ENCODE measurements at regions not wholly inside any gene's neighbourhood (a gene's known extent, or its start where the extent isn't known, plus 50 kb on each side); places are given as distances from the start of the nearest gene placed in this dataset.

DNA sequence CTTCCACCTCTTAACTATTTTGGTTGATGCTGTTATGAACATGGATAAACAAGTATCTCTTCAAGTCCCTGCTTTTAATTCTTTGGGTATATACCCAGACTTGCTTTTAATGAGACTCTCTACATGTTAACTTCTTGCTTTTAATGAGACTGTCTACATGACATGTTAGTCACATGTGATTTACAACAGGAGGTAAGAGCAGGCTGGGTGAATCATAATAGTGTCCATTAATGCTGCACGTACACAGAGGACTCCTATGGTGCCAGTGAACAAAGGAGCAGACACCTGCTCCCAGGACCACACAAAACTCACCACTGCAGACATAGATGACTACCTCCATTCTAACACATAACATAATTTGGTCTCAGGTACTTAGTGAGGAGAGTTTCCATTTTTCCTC lies 273.4 kb upstream of the NSMCE3 start:
- Mint-ChIP-seq H3K27me3 (ENCODE audit: unreplicated experiment) (peaks cover 4% of the 10 kb centered on the region), H3K4me3 (ENCODE audit: low read depth, unreplicated experiment) (no peak overlapping the region), H3K27ac (ENCODE audit: unreplicated experiment) (no peak overlapping the region), H3K36me3 (ENCODE audit: insufficient read depth, unreplicated experiment) (no peaks in the 10 kb centered on the region), H3K9me3 (ENCODE audit: low read depth, unreplicated experiment) (peaks cover 2% of the 10 kb centered on the region), H3K4me1 (ENCODE audit: low read depth, unreplicated experiment) (no peaks in the 10 kb centered on the region)
- no peak for TF ChIP-seq CTCF (IDR thresholded peaks at IDR 0.05; ENCODE audit: unreplicated experiment)
- no peak for DNase-seq
- CTCF ChIA-PET: no interaction called here
- intact Hi-C loops (cut with micrococcal nuclease; ENCODE audit: unreplicated experiment): no loop called here
- BruUV-seq (replicated peaks): no TSS peak

GRCh38 chr15:29541309-29541708 lies 271.7 kb upstream of the NSMCE3 start:
- Mint-ChIP-seq H3K27me3 (ENCODE audit: unreplicated experiment) (peaks cover 13% of the 10 kb centered on the region), H3K27ac (ENCODE audit: unreplicated experiment) (no peak overlapping the region), H3K9me3 (ENCODE audit: low read depth, unreplicated experiment) (peaks cover 2% of the 10 kb centered on the region), H3K4me3 (ENCODE audit: low read depth, unreplicated experiment) (no peak overlapping the region), H3K36me3 (ENCODE audit: insufficient read depth, unreplicated experiment) (no peaks in the 10 kb centered on the region), H3K4me1 (ENCODE audit: low read depth, unreplicated experiment) (no peaks in the 10 kb centered on the region)
- intact Hi-C loops (cut with micrococcal nuclease; ENCODE audit: unreplicated experiment): no loop called here
- CTCF ChIA-PET: no interaction called here
- BruUV-seq (replicated peaks): no TSS peak
- TF ChIP-seq CTCF (IDR thresholded peaks at IDR 0.05; ENCODE audit: unreplicated experiment): no peak
- DNase-seq: no peak

DNA sequence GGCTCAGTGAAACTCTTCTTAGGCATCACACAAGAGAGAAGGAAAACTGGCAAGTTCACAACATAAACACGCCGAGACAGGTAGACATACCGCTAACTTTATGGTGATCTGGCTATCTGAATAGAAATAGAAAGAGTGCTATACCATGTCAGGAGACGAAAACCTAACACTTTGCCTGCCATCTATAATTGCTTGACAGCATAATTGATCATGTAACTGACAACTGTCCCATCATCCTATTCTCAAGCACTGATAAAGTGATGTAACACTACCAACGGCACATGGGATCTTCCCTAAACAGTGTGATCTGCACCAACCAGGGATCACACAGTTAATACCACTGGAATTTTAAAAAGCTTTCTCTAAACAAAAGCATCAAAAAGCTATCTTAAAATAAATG lies 270.9 kb upstream of the NSMCE3 start:
- Mint-ChIP-seq H3K27ac (ENCODE audit: unreplicated experiment) (no peak overlapping the region), H3K4me3 (ENCODE audit: low read depth, unreplicated experiment) (no peak overlapping the region), H3K4me1 (ENCODE audit: low read depth, unreplicated experiment) (no peaks in the 10 kb centered on the region), H3K27me3 (ENCODE audit: unreplicated experiment) (peaks cover 13% of the 10 kb centered on the region), H3K36me3 (ENCODE audit: insufficient read depth, unreplicated experiment) (no peaks in the 10 kb centered on the region), H3K9me3 (ENCODE audit: low read depth, unreplicated experiment) (no peaks in the 10 kb centered on the region)
- intact Hi-C loops (cut with micrococcal nuclease; ENCODE audit: unreplicated experiment): no loop called here
- no TSS peak for BruUV-seq (replicated peaks)
- DNase-seq: no peak
- TF ChIP-seq CTCF (IDR thresholded peaks at IDR 0.05; ENCODE audit: unreplicated experiment): no peak
- CTCF ChIA-PET: no interaction called here

DNA sequence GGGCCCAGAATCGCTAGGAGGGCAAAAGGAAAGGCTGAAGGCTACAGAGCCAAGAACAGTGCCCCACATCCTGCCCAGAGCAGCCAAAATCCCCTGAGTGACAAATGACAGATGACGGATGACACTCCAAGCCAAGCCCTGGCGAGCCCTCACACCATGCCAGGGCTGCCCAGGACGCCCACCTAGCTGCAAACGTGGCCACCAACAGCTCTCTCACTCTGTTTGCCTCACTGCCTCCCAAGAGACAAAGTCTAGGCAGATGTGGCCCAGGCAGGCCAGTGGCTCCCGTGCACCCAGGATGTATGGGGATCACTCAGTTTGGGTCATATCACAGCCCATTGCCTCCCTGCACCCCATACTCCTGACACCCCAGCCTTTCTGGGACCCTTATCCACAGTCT lies 270.1 kb upstream of the NSMCE3 start:
- Mint-ChIP-seq H3K4me1 (ENCODE audit: low read depth, unreplicated experiment) (no peaks in the 10 kb centered on the region), H3K36me3 (ENCODE audit: insufficient read depth, unreplicated experiment) (no peaks in the 10 kb centered on the region), H3K27me3 (ENCODE audit: unreplicated experiment) (peaks cover 13% of the 10 kb centered on the region), H3K4me3 (ENCODE audit: low read depth, unreplicated experiment) (no peak overlapping the region), H3K9me3 (ENCODE audit: low read depth, unreplicated experiment) (no peaks in the 10 kb centered on the region), H3K27ac (ENCODE audit: unreplicated experiment) (no peak overlapping the region)
- TF ChIP-seq CTCF (IDR thresholded peaks at IDR 0.05; ENCODE audit: unreplicated experiment): no peak
- no peak for DNase-seq
- no TSS peak for BruUV-seq (replicated peaks)
- intact Hi-C loops (cut with micrococcal nuclease; ENCODE audit: unreplicated experiment): no loop called here
- CTCF ChIA-PET: no interaction called here

DNA sequence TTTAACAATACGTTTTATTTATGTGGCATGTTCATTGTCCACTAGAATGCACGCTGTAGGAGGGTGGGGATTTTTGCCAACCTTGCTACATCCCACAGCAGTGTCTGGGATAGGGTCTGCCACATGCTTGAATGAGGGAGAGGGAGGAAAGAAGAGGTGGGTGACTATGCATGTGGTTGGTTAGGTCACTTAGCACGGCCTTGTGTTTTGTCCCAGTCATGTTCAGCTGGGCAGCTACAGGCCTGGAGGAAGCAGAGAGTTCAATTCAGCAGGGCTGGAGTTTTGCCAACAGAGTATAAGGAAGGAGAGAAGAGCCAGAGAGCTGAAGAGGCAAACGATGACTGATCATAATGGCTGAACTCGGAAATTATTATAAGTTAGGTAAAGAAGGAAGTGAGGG lies 268.4 kb upstream of the NSMCE3 start:
- TF ChIP-seq CTCF (IDR thresholded peaks at IDR 0.05; ENCODE audit: unreplicated experiment): no peak
- BruUV-seq (replicated peaks): no TSS peak
- H3K36me3 Mint-ChIP-seq (ENCODE audit: insufficient read depth, unreplicated experiment): no peaks in the 10 kb centered on the region
- peaks cover 13% of the 10 kb centered on the region for H3K27me3 Mint-ChIP-seq (ENCODE audit: unreplicated experiment)
- no peaks in the 10 kb centered on the region for H3K9me3 Mint-ChIP-seq (ENCODE audit: low read depth, unreplicated experiment)
- no peaks in the 10 kb centered on the region for H3K4me1 Mint-ChIP-seq (ENCODE audit: low read depth, unreplicated experiment)
- CTCF ChIA-PET: no interaction called here
- no peak overlapping the region for H3K4me3 Mint-ChIP-seq (ENCODE audit: low read depth, unreplicated experiment)
- H3K27ac Mint-ChIP-seq (ENCODE audit: unreplicated experiment): no peak overlapping the region
- intact Hi-C loops (cut with micrococcal nuclease; ENCODE audit: unreplicated experiment): no loop called here
- no peak for DNase-seq

Measured in Calu3 (cell line).